ENCODE measurements at regions not wholly inside any gene's neighbourhood (a gene's known extent, or its start where the extent isn't known, plus 50 kb on each side); places are given as distances from the start of the nearest gene placed in this dataset.

DNA sequence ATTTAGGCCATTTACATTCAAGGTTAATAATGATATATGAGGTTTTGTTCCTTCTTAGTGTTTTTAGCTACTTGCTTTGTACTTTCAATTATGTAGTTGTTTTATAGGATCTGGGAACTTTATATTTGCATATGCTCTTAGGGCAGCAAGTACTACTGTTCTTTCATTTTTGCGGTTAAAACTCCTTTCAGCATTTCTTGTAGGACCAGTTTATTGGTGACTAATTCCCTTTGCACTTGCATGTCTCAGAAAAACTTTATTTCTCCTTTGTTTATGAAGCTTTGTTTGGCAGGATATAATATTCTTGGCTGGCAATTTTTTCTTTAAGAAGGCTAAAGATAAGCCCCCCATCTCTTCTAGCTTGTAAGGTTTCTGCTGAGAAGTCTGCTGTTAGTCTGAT is 131.3 kb upstream of the CDH8 start:
- TF ChIP-seq TAF1 (IDR thresholded peaks at IDR 0.05; ENCODE audit: low read depth) (no peak), EGR1 (IDR thresholded peaks at IDR 0.05) (no peak), TCF12 (IDR thresholded peaks at IDR 0.05; ENCODE audit: low read depth) (no peak), CREB1 (IDR thresholded peaks at IDR 0.05; ENCODE audit: low read depth) (no peak), ZBTB7A (IDR thresholded peaks at IDR 0.05; ENCODE audit: low read depth) (no peak), NFIC (IDR thresholded peaks at IDR 0.05) (no peak), EP300 (IDR thresholded peaks at IDR 0.05; ENCODE audit: borderline replicate concordance) (no peak), FOXM1 (IDR thresholded peaks at IDR 0.05; ENCODE audit: borderline replicate concordance, low read depth) (no peak), RAD21 (IDR thresholded peaks at IDR 0.05; ENCODE audit: low read depth) (no peak), CEBPB (IDR thresholded peaks at IDR 0.05) (no peak), YY1 (IDR thresholded peaks at IDR 0.05; ENCODE audit: low read depth) (no peak), TEAD4 (IDR thresholded peaks at IDR 0.05) (no peak)
- TF ChIP-seq, protein P1, sequence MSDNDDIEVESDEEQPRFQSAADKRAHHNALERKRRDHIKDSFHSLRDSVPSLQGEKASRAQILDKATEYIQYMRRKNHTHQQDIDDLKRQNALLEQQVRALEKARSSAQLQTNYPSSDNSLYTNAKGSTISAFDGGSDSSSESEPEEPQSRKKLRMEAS (IDR thresholded peaks at IDR 0.05): no peak
- TF ChIP-seq, protein P2, sequence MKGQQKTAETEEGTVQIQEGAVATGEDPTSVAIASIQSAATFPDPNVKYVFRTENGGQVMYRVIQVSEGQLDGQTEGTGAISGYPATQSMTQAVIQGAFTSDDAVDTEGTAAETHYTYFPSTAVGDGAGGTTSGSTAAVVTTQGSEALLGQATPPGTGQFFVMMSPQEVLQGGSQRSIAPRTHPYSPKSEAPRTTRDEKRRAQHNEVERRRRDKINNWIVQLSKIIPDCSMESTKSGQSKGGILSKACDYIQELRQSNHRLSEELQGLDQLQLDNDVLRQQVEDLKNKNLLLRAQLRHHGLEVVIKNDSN (IDR thresholded peaks at IDR 0.05): no peak
- TF ChIP-seq, protein P3, sequence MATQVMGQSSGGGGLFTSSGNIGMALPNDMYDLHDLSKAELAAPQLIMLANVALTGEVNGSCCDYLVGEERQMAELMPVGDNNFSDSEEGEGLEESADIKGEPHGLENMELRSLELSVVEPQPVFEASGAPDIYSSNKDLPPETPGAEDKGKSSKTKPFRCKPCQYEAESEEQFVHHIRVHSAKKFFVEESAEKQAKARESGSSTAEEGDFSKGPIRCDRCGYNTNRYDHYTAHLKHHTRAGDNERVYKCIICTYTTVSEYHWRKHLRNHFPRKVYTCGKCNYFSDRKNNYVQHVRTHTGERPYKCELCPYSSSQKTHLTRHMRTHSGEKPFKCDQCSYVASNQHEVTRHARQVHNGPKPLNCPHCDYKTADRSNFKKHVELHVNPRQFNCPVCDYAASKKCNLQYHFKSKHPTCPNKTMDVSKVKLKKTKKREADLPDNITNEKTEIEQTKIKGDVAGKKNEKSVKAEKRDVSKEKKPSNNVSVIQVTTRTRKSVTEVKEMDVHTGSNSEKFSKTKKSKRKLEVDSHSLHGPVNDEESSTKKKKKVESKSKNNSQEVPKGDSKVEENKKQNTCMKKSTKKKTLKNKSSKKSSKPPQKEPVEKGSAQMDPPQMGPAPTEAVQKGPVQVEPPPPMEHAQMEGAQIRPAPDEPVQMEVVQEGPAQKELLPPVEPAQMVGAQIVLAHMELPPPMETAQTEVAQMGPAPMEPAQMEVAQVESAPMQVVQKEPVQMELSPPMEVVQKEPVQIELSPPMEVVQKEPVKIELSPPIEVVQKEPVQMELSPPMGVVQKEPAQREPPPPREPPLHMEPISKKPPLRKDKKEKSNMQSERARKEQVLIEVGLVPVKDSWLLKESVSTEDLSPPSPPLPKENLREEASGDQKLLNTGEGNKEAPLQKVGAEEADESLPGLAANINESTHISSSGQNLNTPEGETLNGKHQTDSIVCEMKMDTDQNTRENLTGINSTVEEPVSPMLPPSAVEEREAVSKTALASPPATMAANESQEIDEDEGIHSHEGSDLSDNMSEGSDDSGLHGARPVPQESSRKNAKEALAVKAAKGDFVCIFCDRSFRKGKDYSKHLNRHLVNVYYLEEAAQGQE (IDR thresholded peaks at IDR 0.05; ENCODE audit: low read depth): no peak

DNA sequence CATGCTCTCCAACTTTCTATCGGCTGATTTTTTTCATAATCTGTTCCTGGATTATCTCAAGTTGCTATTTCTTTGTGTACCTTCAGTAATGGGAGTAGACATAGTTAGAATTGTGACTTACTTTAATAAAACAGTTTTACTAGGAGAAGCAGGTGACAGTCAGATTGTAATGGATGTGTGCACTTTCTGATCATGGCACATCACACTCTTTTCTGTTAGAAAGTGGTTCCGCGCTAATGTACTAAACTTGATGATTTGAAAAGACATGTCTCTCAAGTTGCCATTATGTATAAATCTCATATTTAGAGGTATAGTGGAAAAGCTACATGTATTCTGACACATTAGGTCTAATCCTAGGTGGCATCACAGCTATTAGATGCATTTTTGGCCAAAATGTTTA is 121.3 kb upstream of the CDH8 start:
- TF ChIP-seq EGR1 (IDR thresholded peaks at IDR 0.05): no peak
- TF ChIP-seq, protein P1 (IDR thresholded peaks at IDR 0.05): no peak
- TF ChIP-seq TAF1 (IDR thresholded peaks at IDR 0.05; ENCODE audit: low read depth): no peak
- TF ChIP-seq, protein P3 (IDR thresholded peaks at IDR 0.05; ENCODE audit: low read depth): no peak
- no peak for TF ChIP-seq FOXM1 (IDR thresholded peaks at IDR 0.05; ENCODE audit: borderline replicate concordance, low read depth)
- no peak for TF ChIP-seq CREB1 (IDR thresholded peaks at IDR 0.05; ENCODE audit: low read depth)
- TF ChIP-seq TEAD4 (IDR thresholded peaks at IDR 0.05): no peak
- TF ChIP-seq CEBPB (IDR thresholded peaks at IDR 0.05): no peak
- no peak for TF ChIP-seq NFIC (IDR thresholded peaks at IDR 0.05)

DNA sequence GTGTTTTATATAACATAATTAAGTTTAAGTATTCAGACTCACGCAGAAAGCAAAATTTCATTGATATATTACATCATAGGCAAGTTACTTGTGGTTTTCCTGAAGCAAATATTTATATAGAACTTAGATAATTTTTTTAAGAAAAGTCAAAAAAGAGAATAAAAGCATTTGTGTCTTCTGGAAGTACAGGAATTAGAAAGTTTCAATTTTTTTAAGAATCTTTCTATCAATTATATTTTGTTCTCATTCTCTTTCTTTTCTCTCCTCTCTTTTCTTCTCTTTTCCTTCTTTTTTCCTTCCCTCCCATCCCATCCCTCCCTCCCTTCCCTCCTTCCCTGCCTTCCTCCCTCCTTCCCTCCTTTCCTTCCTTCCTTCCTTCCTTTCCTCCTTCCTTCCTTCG is 120.7 kb upstream of the CDH8 start:
- no peak for TF ChIP-seq TEAD4 (IDR thresholded peaks at IDR 0.05)
- no peak for TF ChIP-seq RAD21 (IDR thresholded peaks at IDR 0.05; ENCODE audit: low read depth)

DNA sequence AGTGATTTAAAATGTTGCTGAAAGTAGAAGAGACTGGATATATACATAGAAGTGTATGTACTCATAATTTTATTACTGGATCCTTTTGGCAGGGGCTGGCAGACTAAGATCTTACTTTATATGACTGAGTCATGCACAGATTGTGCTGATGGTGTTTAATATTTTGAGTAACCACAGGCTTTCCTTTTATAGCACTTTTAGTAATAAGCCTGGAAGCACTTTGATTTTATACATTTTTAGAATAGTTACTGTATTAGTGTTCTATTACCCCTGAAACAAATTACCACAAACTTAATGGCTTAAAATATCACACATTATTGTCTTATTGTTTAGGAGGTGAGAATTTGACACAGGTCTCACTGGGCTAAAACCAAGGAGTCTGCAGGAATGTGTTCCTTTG is 113.4 kb upstream of the CDH8 start:
- TF ChIP-seq CEBPB (IDR thresholded peaks at IDR 0.05) (no peak), RAD21 (IDR thresholded peaks at IDR 0.05; ENCODE audit: low read depth) (no peak), TEAD4 (IDR thresholded peaks at IDR 0.05) (no peak), EGR1 (IDR thresholded peaks at IDR 0.05) (no peak), FOXM1 (IDR thresholded peaks at IDR 0.05; ENCODE audit: borderline replicate concordance, low read depth) (no peak), NFIC (IDR thresholded peaks at IDR 0.05) (no peak), ZBTB7A (IDR thresholded peaks at IDR 0.05; ENCODE audit: low read depth) (no peak), YY1 (IDR thresholded peaks at IDR 0.05; ENCODE audit: low read depth) (no peak), TCF12 (IDR thresholded peaks at IDR 0.05; ENCODE audit: low read depth) (no peak), CREB1 (IDR thresholded peaks at IDR 0.05; ENCODE audit: low read depth) (no peak), EP300 (IDR thresholded peaks at IDR 0.05; ENCODE audit: borderline replicate concordance) (no peak)
- TF ChIP-seq, protein P3 (IDR thresholded peaks at IDR 0.05; ENCODE audit: low read depth): no peak
- TF ChIP-seq, protein P1 (IDR thresholded peaks at IDR 0.05): no peak
- TF ChIP-seq, protein P2 (IDR thresholded peaks at IDR 0.05): no peak

DNA sequence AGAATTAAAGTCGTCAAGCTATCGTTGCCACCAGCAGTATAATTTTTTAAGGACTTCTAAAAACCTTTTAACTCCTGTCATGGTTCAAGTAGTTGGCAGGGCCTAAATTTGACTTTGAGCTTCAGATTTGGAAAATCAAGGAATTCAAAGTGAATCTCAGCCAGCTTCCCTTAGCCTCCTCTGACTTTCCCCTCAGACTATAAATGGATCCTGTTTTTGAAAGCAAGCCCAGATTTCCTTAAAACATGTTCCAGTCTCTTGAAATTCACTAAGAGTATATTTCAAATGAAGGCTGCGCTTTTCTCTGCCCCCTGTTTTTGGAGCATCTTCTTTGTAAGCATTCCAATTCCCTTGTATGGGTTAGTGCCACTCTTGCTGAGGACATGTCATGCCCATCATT is 101.8 kb upstream of the CDH8 start:
- TF ChIP-seq, protein P3 (IDR thresholded peaks at IDR 0.05; ENCODE audit: low read depth): no peak
- TF ChIP-seq TEAD4 (IDR thresholded peaks at IDR 0.05): no peak
- no peak for TF ChIP-seq EGR1 (IDR thresholded peaks at IDR 0.05)
- TF ChIP-seq, protein P1 (IDR thresholded peaks at IDR 0.05): no peak
- no peak for TF ChIP-seq FOXM1 (IDR thresholded peaks at IDR 0.05; ENCODE audit: borderline replicate concordance, low read depth)
- no peak for TF ChIP-seq CREB1 (IDR thresholded peaks at IDR 0.05; ENCODE audit: low read depth)
- no peak for TF ChIP-seq YY1 (IDR thresholded peaks at IDR 0.05; ENCODE audit: low read depth)
- TF ChIP-seq, protein P2 (IDR thresholded peaks at IDR 0.05): no peak
- no peak for TF ChIP-seq CEBPB (IDR thresholded peaks at IDR 0.05)
- no peak for TF ChIP-seq EP300 (IDR thresholded peaks at IDR 0.05; ENCODE audit: borderline replicate concordance)
- no peak for TF ChIP-seq RAD21 (IDR thresholded peaks at IDR 0.05; ENCODE audit: low read depth)
- TF ChIP-seq ZBTB7A (IDR thresholded peaks at IDR 0.05; ENCODE audit: low read depth): no peak
